Endodermal cell (in vitro differentiated cells): ENCODE measurements at regions not wholly inside any gene's neighbourhood (a gene's known extent, or its start where the extent isn't known, plus 50 kb on each side); places are given as distances from the start of the nearest gene placed in this dataset.

Experiments
- DNase-seq: peaks from one replicate; pipeline ENCODE4 v3.0.0-alpha.2; 2017
- H3K27ac ChIP-seq: 2 replicates; pipeline ENCODE4 v1.5.1; 2013; ENCODE audit warnings: mild to moderate bottlenecking, low read depth, low read length, moderate library complexity
- H3K27me3 ChIP-seq: 2 replicates; pipeline ENCODE4 v1.6.1; 2013; ENCODE audit warnings: mild to moderate bottlenecking, low read length, moderate library complexity; ENCODE audit not compliant: insufficient read depth, control insufficient read depth, poor library complexity, severe bottlenecking
- H3K36me3 ChIP-seq: 2 replicates; pipeline ENCODE4 v1.7.0; 2013; ENCODE audit warnings: mild to moderate bottlenecking, low read length, moderate library complexity; ENCODE audit not compliant: control insufficient read depth, insufficient read depth
- H3K4me1 ChIP-seq: one replicate; pipeline ENCODE4 v1.7.0; 2013; ENCODE audit warnings: low read length; ENCODE audit not compliant: control insufficient read depth, insufficient read depth
- H3K4me3 ChIP-seq: 2 replicates; pipeline ENCODE4 v1.5.1; 2013; ENCODE audit warnings: mild to moderate bottlenecking, low read length, moderate library complexity
- H3K9ac ChIP-seq: 2 replicates; pipeline ENCODE4 v1.6.1; 2013; ENCODE audit warnings: mild to moderate bottlenecking, low read length, moderate library complexity; ENCODE audit not compliant: poor library complexity, severe bottlenecking; ENCODE audit errors: extremely low read depth
- H3K9me3 ChIP-seq: 2 replicates; pipeline ENCODE4 v1.6.1; 2013; ENCODE audit warnings: mild to moderate bottlenecking, low read length, moderate library complexity; ENCODE audit not compliant: control insufficient read depth
- H3K27ac Mint-ChIP-seq: 2 replicates; pipeline ENCODE4 v1.8.0; 2020; ENCODE audit warnings: mixed read lengths
- H3K27me3 Mint-ChIP-seq: 2 replicates; pipeline ENCODE4 v1.8.0; 2021; ENCODE audit warnings: mild to moderate bottlenecking, mixed read lengths; ENCODE audit not compliant: insufficient read depth
- H3K36me3 Mint-ChIP-seq: 2 replicates; pipeline ENCODE4 v1.8.0; 2020; ENCODE audit warnings: low read depth, mixed read lengths
- H3K4me1 Mint-ChIP-seq: 2 replicates; pipeline ENCODE4 v1.8.0; 2020; ENCODE audit warnings: mixed read lengths
- H3K4me3 Mint-ChIP-seq: 2 replicates; pipeline ENCODE4 v1.8.0; 2020; ENCODE audit warnings: mild to moderate bottlenecking, moderate library complexity, mixed read lengths
- H3K9me3 Mint-ChIP-seq: 2 replicates; pipeline ENCODE4 v1.8.0; 2020; ENCODE audit warnings: mild to moderate bottlenecking, mixed read lengths
- CTCF ChIP-seq: fragments of 200-600 bp; sonication (generic); conservative IDR thresholded peaks from 2 replicates; pipeline ENCODE4 v1.5.0; 2021; ENCODE audit warnings: antibody characterized with exemption, mild to moderate bottlenecking
- WGBS, 2 experiments: methylation state at CpG; one replicate each; pipeline versions ENCODE4 v1.1.5 to v1.1.7; 2013; ENCODE audit warnings: missing lambda C conversion rate in 2 of 2, mixed read lengths in 1 of 2; ENCODE audit not compliant: insufficient coverage in 1 of 2, insufficient read length in 1 of 2; 5-methylcytosine and 5-hydroxymethylcytosine counted together

DNA sequence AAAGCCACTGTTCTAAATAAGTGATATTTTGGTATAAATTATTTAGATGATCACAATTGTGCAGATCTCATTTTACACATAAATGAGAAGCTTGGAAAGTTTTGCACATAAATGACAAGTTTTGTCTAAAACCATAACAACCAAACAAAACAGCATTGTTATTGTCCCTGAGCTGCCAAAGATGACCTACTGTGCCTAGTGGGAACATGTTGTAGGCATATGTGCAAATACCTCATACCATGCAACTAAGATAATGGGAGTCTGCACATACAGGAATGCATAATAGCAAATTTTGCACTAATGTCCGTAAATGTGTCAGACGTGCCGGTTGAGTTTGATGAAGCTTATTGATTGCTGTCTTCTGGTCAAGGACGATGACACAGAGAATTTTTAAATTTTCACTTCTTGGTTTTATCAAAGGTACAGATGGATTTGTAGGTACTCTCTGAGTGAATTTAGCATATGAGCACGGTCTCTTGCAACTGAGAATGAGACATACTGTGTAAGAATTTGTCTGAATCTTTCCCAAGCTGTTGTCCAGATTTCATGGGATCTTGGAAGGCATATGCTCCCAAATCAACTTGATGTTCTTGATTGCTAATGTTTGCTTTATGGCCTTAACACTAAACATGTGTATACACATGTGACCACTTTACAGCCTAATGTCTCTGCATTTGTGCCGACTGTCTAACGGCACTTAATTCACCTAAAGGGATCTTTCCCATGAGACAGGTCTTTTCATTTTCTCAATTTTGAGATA lies 1133.5 kb downstream of the FAT4 start:
- Histone ChIP-seq H3K27ac (no peak overlapping the region), H3K9me3 (no peaks in the 10 kb centered on the region), H3K9ac (no peak overlapping the region), H3K4me1 (no peaks in the 10 kb centered on the region), H3K36me3 (no peaks in the 10 kb centered on the region), H3K4me3 (no peak overlapping the region), H3K27me3 (no peaks in the 10 kb centered on the region)
- no peaks in the 10 kb centered on the region for H3K36me3 Mint-ChIP-seq
- no peak overlapping the region for H3K27ac Mint-ChIP-seq
- no peaks in the 10 kb centered on the region for H3K27me3 Mint-ChIP-seq
- no peaks in the 10 kb centered on the region for H3K9me3 Mint-ChIP-seq
- TF ChIP-seq CTCF = no peak
- 89 to 92% methylated on average over 4 to 7 of the region's 7 CpGs for WGBS, 2 experiments
- H3K4me3 Mint-ChIP-seq = no peak overlapping the region
- no peaks in the 10 kb centered on the region for H3K4me1 Mint-ChIP-seq
- DNase-seq = no peak

- 80 to 81% methylated on average over 1 to 2 of the region's 2 CpGs for WGBS, 2 experiments
- Histone ChIP-seq H3K36me3 (no peaks in the 10 kb centered on the region), H3K27ac (no peak overlapping the region), H3K4me3 (no peak overlapping the region), H3K4me1 (no peaks in the 10 kb centered on the region), H3K9ac (no peak overlapping the region), H3K9me3 (no peaks in the 10 kb centered on the region), H3K27me3 (no peaks in the 10 kb centered on the region)
- Mint-ChIP-seq H3K36me3 (no peaks in the 10 kb centered on the region), H3K27ac (no peak overlapping the region), H3K4me1 (peaks cover 3% of the 10 kb centered on the region), H3K9me3 (no peaks in the 10 kb centered on the region), H3K27me3 (no peaks in the 10 kb centered on the region), H3K4me3 (no peak overlapping the region)
- no peak for DNase-seq
- TF ChIP-seq CTCF = no peak
Observed at GRCh38 chr4:126451237-126451873, 1136.6 kb downstream of the FAT4 start.

- no peaks in the 10 kb centered on the region for H3K36me3 ChIP-seq
- no peaks in the 10 kb centered on the region for H3K36me3 Mint-ChIP-seq
- H3K4me1 Mint-ChIP-seq = peaks cover 3% of the 10 kb centered on the region
- H3K9me3 ChIP-seq = no peaks in the 10 kb centered on the region
- H3K4me1 ChIP-seq = no peaks in the 10 kb centered on the region
- H3K27me3 ChIP-seq = no peaks in the 10 kb centered on the region
- no peak overlapping the region for H3K4me3 ChIP-seq
- TF ChIP-seq CTCF = no peak
- no peak overlapping the region for H3K9ac ChIP-seq
- no peak overlapping the region for H3K4me3 Mint-ChIP-seq
- H3K27ac Mint-ChIP-seq = no peak overlapping the region
- no peaks in the 10 kb centered on the region for H3K9me3 Mint-ChIP-seq
- H3K27me3 Mint-ChIP-seq = no peaks in the 10 kb centered on the region
- WGBS, 2 experiments = 96% methylated on average over 3 of the region's 4 CpGs; no CpG with 5 or more reads in 1 of the 2 experiments
- no peak for DNase-seq
- H3K27ac ChIP-seq = no peak overlapping the region
Observed at GRCh38 chr4:126455865-126456264, 1141.1 kb downstream of the FAT4 start.
